GM23338 (cell line): ENCODE measurements at regions not wholly inside any gene's neighbourhood (a gene's known extent, or its start where the extent isn't known, plus 50 kb on each side); places are given as distances from the start of the nearest gene placed in this dataset.

ENCODE experiments used
- ATAC-seq: fragments of 200-7000 bp; cut with Tn5 transposase; 3 replicates; pipeline ENCODE4 v1.9.1; 2020
- DNase-seq: peaks from one replicate; pipeline ENCODE4 v3.0.0-alpha.2; 2015; ENCODE audit warnings: low spot score
- H2AFZ ChIP-seq: fragments of 200-600 bp; sonication (generic); 2 replicates; pipeline ENCODE4 v1.8.0; 2016; ENCODE audit warnings: antibody characterized with exemption, mild to moderate bottlenecking, moderate library complexity
- H3F3A ChIP-seq: fragments of 200-600 bp; sonication (generic); replicated peaks from 2 replicates; pipeline ENCODE4 v1.8.0; 2017; ENCODE audit warnings: antibody characterized with exemption, mixed run types, low read depth
- H3K27ac ChIP-seq: fragments of 200-600 bp; sonication (generic); 2 replicates; pipeline ENCODE4 v1.6.1; 2016; ENCODE audit warnings: low read depth
- H3K27me3 ChIP-seq: fragments of 200-600 bp; sonication (generic); 2 replicates; pipeline ENCODE4 v1.8.0; 2016; ENCODE audit warnings: mild to moderate bottlenecking, mixed run types, moderate library complexity; ENCODE audit not compliant: insufficient read depth
- H3K36me3 ChIP-seq: fragments of 200-600 bp; sonication (generic); 2 replicates; pipeline ENCODE4 v1.8.0; 2016; ENCODE audit warnings: mild to moderate bottlenecking; ENCODE audit not compliant: insufficient read depth
- H3K4me1 ChIP-seq: fragments of 200-600 bp; sonication (generic); 2 replicates; pipeline ENCODE4 v1.8.0; 2016; ENCODE audit warnings: mild to moderate bottlenecking, moderate library complexity; ENCODE audit not compliant: insufficient read depth
- H3K4me2 ChIP-seq: fragments of 200-600 bp; sonication (generic); 2 replicates; pipeline ENCODE4 v1.7.1; 2017; ENCODE audit warnings: mixed run types
- H3K4me3 ChIP-seq: fragments of 200-600 bp; sonication (generic); 2 replicates; pipeline ENCODE4 v1.6.1; 2016; ENCODE audit warnings: mixed run types
- H3K79me2 ChIP-seq: fragments of 200-600 bp; sonication (generic); replicated peaks from 2 replicates; pipeline ENCODE4 v1.8.0; 2017; ENCODE audit warnings: mild to moderate bottlenecking; ENCODE audit not compliant: insufficient read depth
- H3K9me2 ChIP-seq: fragments of 200-600 bp; sonication (generic); 2 replicates; pipeline ENCODE4 v1.8.0; 2017; ENCODE audit not compliant: insufficient read depth
- H4K20me1 ChIP-seq: fragments of 200-600 bp; sonication (generic); replicated peaks from 2 replicates; pipeline ENCODE4 v1.8.0; 2017; ENCODE audit warnings: mild to moderate bottlenecking; ENCODE audit not compliant: insufficient read depth
- H3K27ac Mint-ChIP-seq: 2 replicates; pipeline ENCODE4 v1.8.0; 2020; ENCODE audit warnings: inconsistent platforms, mild to moderate bottlenecking, moderate library complexity, mixed read lengths
- H3K27me3 Mint-ChIP-seq: 3 replicates; pipeline ENCODE4 v1.8.0; 2022; ENCODE audit warnings: low read depth, mild to moderate bottlenecking, moderate library complexity, mixed read lengths, inconsistent platforms; ENCODE audit not compliant: insufficient read depth, poor library complexity
- H3K36me3 Mint-ChIP-seq: 3 replicates; pipeline ENCODE4 v1.8.0; 2021; ENCODE audit warnings: low read depth, mild to moderate bottlenecking, inconsistent platforms, moderate library complexity, mixed read lengths
- H3K4me1 Mint-ChIP-seq: 3 replicates; pipeline ENCODE4 v1.8.0; 2020; ENCODE audit warnings: mild to moderate bottlenecking, inconsistent platforms, mixed read lengths
- H3K4me3 Mint-ChIP-seq: 3 replicates; pipeline ENCODE4 v1.8.0; 2021; ENCODE audit warnings: moderate library complexity, mild to moderate bottlenecking, inconsistent platforms, mixed read lengths
- H3K9me3 Mint-ChIP-seq: 3 replicates; pipeline ENCODE4 v1.8.0; 2020; ENCODE audit warnings: moderate library complexity, mild to moderate bottlenecking, inconsistent platforms, mixed read lengths
- CREB1 ChIP-seq: fragments of 250-450 bp; sonication (Bioruptor Pico); IDR thresholded peaks from 2 replicates; pipeline ENCODE4 v1.5.0; 2020; ENCODE audit warnings: low read depth, mild to moderate bottlenecking, moderate library complexity
- ETS1 ChIP-seq: IDR thresholded peaks from 2 replicates; pipeline ENCODE4 v1.6.1; 2016; ENCODE audit warnings: antibody characterized with exemption
- EZH2 ChIP-seq: fragments of 200-600 bp; sonication (generic); IDR thresholded peaks from one replicate; pipeline ENCODE4 v1.8.0; 2017; ENCODE audit warnings: antibody characterized with exemption, mild to moderate bottlenecking, low read depth; ENCODE audit not compliant: unreplicated experiment
- JUNB ChIP-seq: IDR thresholded peaks from one replicate; pipeline ENCODE4 v1.6.1; 2016; ENCODE audit warnings: antibody characterized with exemption; ENCODE audit not compliant: unreplicated experiment
- NANOG ChIP-seq: IDR thresholded peaks from 2 replicates; pipeline ENCODE4 v1.6.1; 2016; ENCODE audit warnings: antibody characterized with exemption, borderline replicate concordance
- POLR2AphosphoS5 ChIP-seq: IDR thresholded peaks from 2 replicates; pipeline ENCODE4 v1.6.1; 2016; ENCODE audit warnings: antibody characterized with exemption, low read depth
- REST ChIP-seq: IDR thresholded peaks from one replicate; pipeline ENCODE4 v1.6.1; 2018; ENCODE audit warnings: antibody characterized with exemption; ENCODE audit not compliant: unreplicated experiment
- STAT1 ChIP-seq: IDR thresholded peaks from one replicate; pipeline ENCODE4 v1.6.1; 2016; ENCODE audit warnings: antibody characterized with exemption; ENCODE audit not compliant: unreplicated experiment
- ZNF114 ChIP-seq: fragments of 250-450 bp; sonication (Bioruptor Pico); IDR thresholded peaks from 2 replicates; pipeline ENCODE4 v1.5.0; 2020; ENCODE audit warnings: mild to moderate bottlenecking, moderate library complexity
- ZNF331 ChIP-seq: fragments of 250-450 bp; sonication (Bioruptor Pico); IDR thresholded peaks from 2 replicates; pipeline ENCODE4 v1.5.0; 2020; ENCODE audit warnings: low read depth, mild to moderate bottlenecking, moderate library complexity
- TF ChIP-seq, protein P1 (sequence below), 2 experiments: fragments of 200-600 bp in 1 of 2; sonication (generic) in 1 of 2; conservative IDR thresholded peaks; 2 replicates each; pipeline versions ENCODE4 v1.5.1 to v1.6.1; 2016 to 2017; ENCODE audit warnings: antibody characterized with exemption in 2 of 2, low read depth in 2 of 2, mild to moderate bottlenecking in 2 of 2, moderate library complexity in 1 of 2
- TF ChIP-seq, protein P2 (sequence below): fragments of 250-450 bp; sonication (Bioruptor Pico); IDR thresholded peaks from 2 replicates; pipeline ENCODE4 v1.5.0; 2020; ENCODE audit warnings: mild to moderate bottlenecking, moderate library complexity

DNA sequence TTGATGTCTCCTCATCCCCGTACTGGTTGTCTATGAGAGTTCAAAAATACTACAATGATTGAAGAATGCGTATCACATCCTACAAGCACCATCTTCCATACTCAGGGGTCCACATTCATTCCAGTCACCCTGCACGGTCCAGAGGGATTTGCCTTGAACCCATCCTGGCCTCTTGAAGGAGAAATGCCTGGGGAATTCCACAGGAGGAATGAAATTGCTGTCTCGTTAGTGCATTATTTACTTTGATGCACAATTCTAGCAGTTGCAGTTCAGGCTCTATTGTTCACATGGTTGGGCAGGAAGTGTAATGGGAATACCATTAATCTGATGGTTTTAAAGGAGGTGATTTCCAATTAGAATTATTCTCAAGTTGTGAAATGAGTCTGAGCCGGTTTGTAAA lies 369.1 kb upstream of the XYLT1 start:
- Mint-ChIP-seq H3K4me1 (peaks cover 18% of the 10 kb centered on the region), H3K27ac (no peak overlapping the region), H3K9me3 (no peaks in the 10 kb centered on the region; the same call in 2 of the 3 replicates), H3K4me3 (no peak overlapping the region), H3K36me3 (no peaks in the 10 kb centered on the region), H3K27me3 (no peaks in the 10 kb centered on the region)
- Histone ChIP-seq H3K4me3 (no peak overlapping the region), H3F3A (no peaks in the 10 kb centered on the region), H4K20me1 (no peaks in the 10 kb centered on the region), H3K36me3 (no peaks in the 10 kb centered on the region), H3K4me1 (peaks cover 31% of the 10 kb centered on the region), H3K4me2 (no peak overlapping the region), H3K9me2 (0 out of 2 replicates have a peak, but pooled peaks cover 4% of the 10 kb centered on the region), H2AFZ (peak overlapping the region; percentile 12; the same call in 1 of the 2 replicates), H3K27me3 (no peaks in the 10 kb centered on the region), H3K79me2 (no peaks in the 10 kb centered on the region), H3K27ac (no peak overlapping the region)
- DNase-seq (no peak), ATAC-seq (no peak)
- TF ChIP-seq POLR2AphosphoS5, result no peak
- no peak for TF ChIP-seq ZNF114
- TF ChIP-seq, protein P1, sequence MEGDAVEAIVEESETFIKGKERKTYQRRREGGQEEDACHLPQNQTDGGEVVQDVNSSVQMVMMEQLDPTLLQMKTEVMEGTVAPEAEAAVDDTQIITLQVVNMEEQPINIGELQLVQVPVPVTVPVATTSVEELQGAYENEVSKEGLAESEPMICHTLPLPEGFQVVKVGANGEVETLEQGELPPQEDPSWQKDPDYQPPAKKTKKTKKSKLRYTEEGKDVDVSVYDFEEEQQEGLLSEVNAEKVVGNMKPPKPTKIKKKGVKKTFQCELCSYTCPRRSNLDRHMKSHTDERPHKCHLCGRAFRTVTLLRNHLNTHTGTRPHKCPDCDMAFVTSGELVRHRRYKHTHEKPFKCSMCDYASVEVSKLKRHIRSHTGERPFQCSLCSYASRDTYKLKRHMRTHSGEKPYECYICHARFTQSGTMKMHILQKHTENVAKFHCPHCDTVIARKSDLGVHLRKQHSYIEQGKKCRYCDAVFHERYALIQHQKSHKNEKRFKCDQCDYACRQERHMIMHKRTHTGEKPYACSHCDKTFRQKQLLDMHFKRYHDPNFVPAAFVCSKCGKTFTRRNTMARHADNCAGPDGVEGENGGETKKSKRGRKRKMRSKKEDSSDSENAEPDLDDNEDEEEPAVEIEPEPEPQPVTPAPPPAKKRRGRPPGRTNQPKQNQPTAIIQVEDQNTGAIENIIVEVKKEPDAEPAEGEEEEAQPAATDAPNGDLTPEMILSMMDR (conservative IDR thresholded peaks at IDR 0.05; ENCODE audit: low read depth in 2 of 2), result no peak
- TF ChIP-seq CREB1 (CRISPR knock-in tag), result no peak
- no peak for TF ChIP-seq ETS1
- TF ChIP-seq REST, result no peak
- TF ChIP-seq STAT1, result no peak
- TF ChIP-seq, protein P2, sequence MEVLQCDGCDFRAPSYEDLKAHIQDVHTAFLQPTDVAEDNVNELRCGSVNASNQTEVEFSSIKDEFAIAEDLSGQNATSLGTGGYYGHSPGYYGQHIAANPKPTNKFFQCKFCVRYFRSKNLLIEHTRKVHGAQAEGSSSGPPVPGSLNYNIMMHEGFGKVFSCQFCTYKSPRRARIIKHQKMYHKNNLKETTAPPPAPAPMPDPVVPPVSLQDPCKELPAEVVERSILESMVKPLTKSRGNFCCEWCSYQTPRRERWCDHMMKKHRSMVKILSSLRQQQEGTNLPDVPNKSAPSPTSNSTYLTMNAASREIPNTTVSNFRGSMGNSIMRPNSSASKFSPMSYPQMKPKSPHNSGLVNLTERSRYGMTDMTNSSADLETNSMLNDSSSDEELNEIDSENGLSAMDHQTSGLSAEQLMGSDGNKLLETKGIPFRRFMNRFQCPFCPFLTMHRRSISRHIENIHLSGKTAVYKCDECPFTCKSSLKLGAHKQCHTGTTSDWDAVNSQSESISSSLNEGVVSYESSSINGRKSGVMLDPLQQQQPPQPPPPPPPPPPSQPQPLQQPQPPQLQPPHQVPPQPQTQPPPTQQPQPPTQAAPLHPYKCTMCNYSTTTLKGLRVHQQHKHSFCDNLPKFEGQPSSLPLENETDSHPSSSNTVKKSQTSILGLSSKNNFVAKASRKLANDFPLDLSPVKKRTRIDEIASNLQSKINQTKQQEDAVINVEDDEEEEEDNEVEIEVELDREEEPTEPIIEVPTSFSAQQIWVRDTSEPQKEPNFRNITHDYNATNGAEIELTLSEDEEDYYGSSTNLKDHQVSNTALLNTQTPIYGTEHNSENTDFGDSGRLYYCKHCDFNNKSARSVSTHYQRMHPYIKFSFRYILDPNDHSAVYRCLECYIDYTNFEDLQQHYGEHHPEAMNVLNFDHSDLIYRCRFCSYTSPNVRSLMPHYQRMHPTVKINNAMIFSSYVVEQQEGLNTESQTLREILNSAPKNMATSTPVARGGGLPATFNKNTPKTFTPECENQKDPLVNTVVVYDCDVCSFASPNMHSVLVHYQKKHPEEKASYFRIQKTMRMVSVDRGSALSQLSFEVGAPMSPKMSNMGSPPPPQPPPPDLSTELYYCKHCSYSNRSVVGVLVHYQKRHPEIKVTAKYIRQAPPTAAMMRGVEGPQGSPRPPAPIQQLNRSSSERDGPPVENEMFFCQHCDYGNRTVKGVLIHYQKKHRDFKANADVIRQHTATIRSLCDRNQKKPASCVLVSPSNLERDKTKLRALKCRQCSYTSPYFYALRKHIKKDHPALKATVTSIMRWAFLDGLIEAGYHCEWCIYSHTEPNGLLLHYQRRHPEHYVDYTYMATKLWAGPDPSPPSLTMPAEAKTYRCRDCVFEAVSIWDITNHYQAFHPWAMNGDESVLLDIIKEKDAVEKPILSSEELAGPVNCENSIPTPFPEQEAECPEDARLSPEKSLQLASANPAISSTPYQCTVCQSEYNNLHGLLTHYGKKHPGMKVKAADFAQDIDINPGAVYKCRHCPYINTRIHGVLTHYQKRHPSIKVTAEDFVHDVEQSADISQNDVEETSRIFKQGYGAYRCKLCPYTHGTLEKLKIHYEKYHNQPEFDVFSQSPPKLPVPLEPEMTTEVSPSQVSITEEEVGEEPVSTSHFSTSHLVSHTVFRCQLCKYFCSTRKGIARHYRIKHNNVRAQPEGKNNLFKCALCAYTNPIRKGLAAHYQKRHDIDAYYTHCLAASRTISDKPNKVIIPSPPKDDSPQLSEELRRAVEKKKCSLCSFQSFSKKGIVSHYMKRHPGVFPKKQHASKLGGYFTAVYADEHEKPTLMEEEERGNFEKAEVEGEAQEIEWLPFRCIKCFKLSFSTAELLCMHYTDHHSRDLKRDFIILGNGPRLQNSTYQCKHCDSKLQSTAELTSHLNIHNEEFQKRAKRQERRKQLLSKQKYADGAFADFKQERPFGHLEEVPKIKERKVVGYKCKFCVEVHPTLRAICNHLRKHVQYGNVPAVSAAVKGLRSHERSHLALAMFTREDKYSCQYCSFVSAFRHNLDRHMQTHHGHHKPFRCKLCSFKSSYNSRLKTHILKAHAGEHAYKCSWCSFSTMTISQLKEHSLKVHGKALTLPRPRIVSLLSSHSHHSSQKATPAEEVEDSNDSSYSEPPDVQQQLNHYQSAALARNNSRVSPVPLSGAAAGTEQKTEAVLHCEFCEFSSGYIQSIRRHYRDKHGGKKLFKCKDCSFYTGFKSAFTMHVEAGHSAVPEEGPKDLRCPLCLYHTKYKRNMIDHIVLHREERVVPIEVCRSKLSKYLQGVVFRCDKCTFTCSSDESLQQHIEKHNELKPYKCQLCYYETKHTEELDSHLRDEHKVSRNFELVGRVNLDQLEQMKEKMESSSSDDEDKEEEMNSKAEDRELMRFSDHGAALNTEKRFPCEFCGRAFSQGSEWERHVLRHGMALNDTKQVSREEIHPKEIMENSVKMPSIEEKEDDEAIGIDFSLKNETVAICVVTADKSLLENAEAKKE, result no peak
- TF ChIP-seq ZNF331, result no peak
- TF ChIP-seq JUNB, result no peak
- TF ChIP-seq NANOG, result no peak
- no peak for TF ChIP-seq EZH2
